ENCODE measurements at regions not wholly inside any gene's neighbourhood (a gene's known extent, or its start where the extent isn't known, plus 50 kb on each side); places are given as distances from the start of the nearest gene placed in this dataset.

- TF ChIP-seq CTCF (IDR thresholded peaks at IDR 0.05; ENCODE audit: insufficient read depth, low read length, poor library complexity, severe bottlenecking): no peak
- no peak for TF ChIP-seq EZH2phosphoT487 (conservative IDR thresholded peaks at IDR 0.05; ENCODE audit: low read length)
Measured at GRCh38 chr6:12420626-12421025, 130.5 kb downstream of the EDN1 start.
